ENCODE measurements at regions not wholly inside any gene's neighbourhood (a gene's known extent, or its start where the extent isn't known, plus 50 kb on each side); places are given as distances from the start of the nearest gene placed in this dataset.

- no peak for ATAC-seq (ENCODE audit: low FRiP score in 2 of 2)
- no peaks in the 10 kb centered on the region for H3K27me3 ChIP-seq
- no peak for DNase-seq
- no peak for TF ChIP-seq CTCF (IDR thresholded peaks at IDR 0.05)
- H3K4me1 ChIP-seq, result no peaks in the 10 kb centered on the region
- no peak overlapping the region for H3K27ac ChIP-seq
- no peaks in the 10 kb centered on the region for H3K9me3 ChIP-seq
- WGBS, 2 donors, result 93 to 94% methylated on average over 3 of the region's 3 CpGs
- H3K4me3 ChIP-seq, result no peak overlapping the region
- no peaks in the 10 kb centered on the region for H3K36me3 ChIP-seq
Observed at GRCh38 chr2:223114917-223115316, 62.9 kb downstream of the KCNE4 start.

- DNase-seq (no peak), ATAC-seq (ENCODE audit: low FRiP score in 2 of 2) (no peak)
- Histone ChIP-seq H3K9me3 (no peaks in the 10 kb centered on the region), H3K27ac (no peak overlapping the region), H3K27me3 (no peaks in the 10 kb centered on the region), H3K36me3 (no peaks in the 10 kb centered on the region), H3K4me1 (no peaks in the 10 kb centered on the region), H3K4me3 (no peak overlapping the region)
- TF ChIP-seq CTCF (IDR thresholded peaks at IDR 0.05), result no peak
- no peak for TF ChIP-seq EP300 (IDR thresholded peaks at IDR 0.05)
- TF ChIP-seq POLR2AphosphoS5 (IDR thresholded peaks at IDR 0.05), result no peak
- no peak for TF ChIP-seq POLR2A (IDR thresholded peaks at IDR 0.05)
- 75 to 80% methylated on average over 4 of the region's 4 CpGs for WGBS, 2 donors
Observed at GRCh38 chr2:223117533-223117932, 65.5 kb downstream of the KCNE4 start.

- Histone ChIP-seq H3K9me3 (no peaks in the 10 kb centered on the region), H3K4me3 (no peak overlapping the region), H3K4me1 (no peaks in the 10 kb centered on the region), H3K27ac (no peak overlapping the region), H3K27me3 (no peaks in the 10 kb centered on the region), H3K36me3 (no peaks in the 10 kb centered on the region)
- no peak for ATAC-seq (ENCODE audit: low FRiP score in 2 of 2)
- TF ChIP-seq POLR2A (IDR thresholded peaks at IDR 0.05), result no peak
- TF ChIP-seq CTCF (IDR thresholded peaks at IDR 0.05), result no peak
- TF ChIP-seq POLR2AphosphoS5 (IDR thresholded peaks at IDR 0.05), result no peak
- no peak for TF ChIP-seq EP300 (IDR thresholded peaks at IDR 0.05)
- 80 to 84% methylated on average over 1 of the region's 1 CpG for WGBS, 2 donors
- DNase-seq, result no peak
Observed at GRCh38 chr2:223121283-223121682, 69.3 kb downstream of the KCNE4 start.

GRCh38 chr2:223122781-223123180 lies 70.8 kb downstream of the KCNE4 start:
- Histone ChIP-seq H3K9me3 (no peaks in the 10 kb centered on the region), H3K27me3 (no peaks in the 10 kb centered on the region), H3K4me3 (no peak overlapping the region), H3K4me1 (no peaks in the 10 kb centered on the region), H3K36me3 (no peaks in the 10 kb centered on the region), H3K27ac (no peak overlapping the region)
- DNase-seq, result no peak
- TF ChIP-seq EP300 (IDR thresholded peaks at IDR 0.05), result no peak
- TF ChIP-seq POLR2AphosphoS5 (IDR thresholded peaks at IDR 0.05), result no peak
- no peak for TF ChIP-seq CTCF (IDR thresholded peaks at IDR 0.05)
- TF ChIP-seq POLR2A (IDR thresholded peaks at IDR 0.05), result no peak
- ATAC-seq (ENCODE audit: low FRiP score in 2 of 2), result no peak
- WGBS, 2 donors, result 24 to 34% methylated on average over 4 of the region's 4 CpGs

GRCh38 chr2:223123855-223124610 lies 72.0 kb downstream of the KCNE4 start:
- no peaks in the 10 kb centered on the region for H3K27me3 ChIP-seq
- H3K4me3 ChIP-seq, result no peak overlapping the region
- WGBS, 2 donors, result 53 to 60% methylated on average over 6 of the region's 6 CpGs
- no peak for DNase-seq
- no peak overlapping the region for H3K27ac ChIP-seq
- TF ChIP-seq POLR2AphosphoS5 (IDR thresholded peaks at IDR 0.05) (no peak), EP300 (IDR thresholded peaks at IDR 0.05) (no peak), CTCF (IDR thresholded peaks at IDR 0.05) (no peak), POLR2A (IDR thresholded peaks at IDR 0.05) (no peak)
- no peak for ATAC-seq (ENCODE audit: low FRiP score in 2 of 2)
- no peaks in the 10 kb centered on the region for H3K4me1 ChIP-seq
- H3K36me3 ChIP-seq, result no peaks in the 10 kb centered on the region
- H3K9me3 ChIP-seq, result no peaks in the 10 kb centered on the region
